Breast epithelium (tissue), 4 donors: ENCODE measurements at regions not wholly inside any gene's neighbourhood (a gene's known extent, or its start where the extent isn't known, plus 50 kb on each side); places are given as distances from the start of the nearest gene placed in this dataset.
A peak's percentile ranks its signal among the peaks of the same experiment; 100 is the strongest.

Source experiments
- DNase-seq, 2 donors: peaks; one replicate each; pipeline ENCODE4 v3.0.0-alpha.2; 2019; ENCODE audit warnings: low spot score in 2 of 2
- H3K27ac ChIP-seq, 2 donors: fragments of 200-600 bp; sonication (generic) in 1 of 2; one replicate each; pipeline ENCODE4 v1.5.1; 2016 to 2019; ENCODE audit warnings: mild to moderate bottlenecking in 1 of 2
- H3K27me3 ChIP-seq, 2 donors: fragments of 200-600 bp; sonication (generic) in 1 of 2; one replicate each; pipeline versions ENCODE4 v1.5.1 to v1.6.0; 2017 to 2019; ENCODE audit warnings: control low read depth in 1 of 2, mild to moderate bottlenecking in 1 of 2
- H3K36me3 ChIP-seq: fragments of 200-600 bp; one replicate; pipeline ENCODE4 v1.5.1; 2019
- H3K4me1 ChIP-seq, 2 donors: fragments of 200-600 bp; sonication (generic); one replicate each; pipeline ENCODE4 v1.5.1; 2016 to 2019; ENCODE audit warnings: control low read depth in 1 of 2
- H3K4me3 ChIP-seq, 3 donors: fragments of 200-600 bp; sonication (generic); 1 replicate in 2 of 3; 2 replicates in 1 of 3; pipeline ENCODE4 v1.5.1; 2016 to 2019; ENCODE audit warnings: mild to moderate bottlenecking in 3 of 3, moderate library complexity in 2 of 3
- H3K9me3 ChIP-seq, 2 donors: fragments of 200-600 bp; sonication (generic) in 1 of 2; one replicate each; pipeline ENCODE4 v1.5.1; 2016 to 2019; ENCODE audit warnings: control low read depth in 1 of 2
- POLR2A ChIP-seq: fragments of 450-650 bp; IDR thresholded peaks from one replicate; pipeline ENCODE4 v1.6.1; 2016; ENCODE audit warnings: antibody characterized with exemption, mild to moderate bottlenecking, moderate library complexity
- POLR2AphosphoS5 ChIP-seq, 3 donors: sonication (generic); formaldehyde crosslinking; IDR thresholded peaks; one replicate each; pipeline ENCODE4 v1.6.1; 2017; ENCODE audit warnings: antibody characterized with exemption in 3 of 3
- intact Hi-C: fragments of 100-400 bp; cut with DNase I; formaldehyde crosslinking; loops from one replicate; pipeline ENCODE4 v1.15.1; 2023; ENCODE audit warnings: low total_unique reads
- TF ChIP-seq, protein P1 (sequence below), 3 donors: fragments of 450-650 bp; IDR thresholded peaks; one replicate each; pipeline ENCODE4 v1.5.1; 2016 to 2017; ENCODE audit warnings: antibody characterized with exemption in 3 of 3, mild to moderate bottlenecking in 3 of 3, moderate library complexity in 3 of 3

DNA sequence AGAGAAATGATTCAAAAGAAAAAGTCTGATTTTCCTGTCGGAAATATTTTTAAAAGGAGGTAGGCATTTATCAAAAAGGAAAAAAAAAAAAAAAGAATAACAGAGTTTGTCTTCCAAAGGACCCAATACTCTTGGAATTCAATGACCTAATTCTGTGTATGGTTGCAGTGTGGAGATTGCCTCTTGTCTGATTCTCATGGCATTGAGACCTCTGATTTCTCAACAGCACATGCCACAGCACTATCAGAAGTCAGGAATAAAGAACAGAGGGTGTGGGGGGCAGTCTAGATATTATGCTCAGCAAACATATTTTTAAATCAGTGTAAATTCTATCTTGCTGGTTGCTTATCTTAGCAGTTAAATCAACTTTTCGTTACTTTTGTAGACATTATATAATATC, 81.3 kb upstream of the SOX9 start:
- TF ChIP-seq POLR2A: no peak
- no peak for TF ChIP-seq POLR2AphosphoS5 (IDR thresholded peaks at IDR 0.05)
- TF ChIP-seq, protein P1, sequence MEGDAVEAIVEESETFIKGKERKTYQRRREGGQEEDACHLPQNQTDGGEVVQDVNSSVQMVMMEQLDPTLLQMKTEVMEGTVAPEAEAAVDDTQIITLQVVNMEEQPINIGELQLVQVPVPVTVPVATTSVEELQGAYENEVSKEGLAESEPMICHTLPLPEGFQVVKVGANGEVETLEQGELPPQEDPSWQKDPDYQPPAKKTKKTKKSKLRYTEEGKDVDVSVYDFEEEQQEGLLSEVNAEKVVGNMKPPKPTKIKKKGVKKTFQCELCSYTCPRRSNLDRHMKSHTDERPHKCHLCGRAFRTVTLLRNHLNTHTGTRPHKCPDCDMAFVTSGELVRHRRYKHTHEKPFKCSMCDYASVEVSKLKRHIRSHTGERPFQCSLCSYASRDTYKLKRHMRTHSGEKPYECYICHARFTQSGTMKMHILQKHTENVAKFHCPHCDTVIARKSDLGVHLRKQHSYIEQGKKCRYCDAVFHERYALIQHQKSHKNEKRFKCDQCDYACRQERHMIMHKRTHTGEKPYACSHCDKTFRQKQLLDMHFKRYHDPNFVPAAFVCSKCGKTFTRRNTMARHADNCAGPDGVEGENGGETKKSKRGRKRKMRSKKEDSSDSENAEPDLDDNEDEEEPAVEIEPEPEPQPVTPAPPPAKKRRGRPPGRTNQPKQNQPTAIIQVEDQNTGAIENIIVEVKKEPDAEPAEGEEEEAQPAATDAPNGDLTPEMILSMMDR (IDR thresholded peaks at IDR 0.05): no peak
- H3K4me1 ChIP-seq: no peaks in the 10 kb centered on the region
- DNase-seq: no peak
- no peak overlapping the region for H3K27ac ChIP-seq
- no peaks in the 10 kb centered on the region for H3K27me3 ChIP-seq
- no peak overlapping the region for H3K4me3 ChIP-seq
- no peaks in the 10 kb centered on the region for H3K36me3 ChIP-seq
- no peaks in the 10 kb centered on the region for H3K9me3 ChIP-seq
- intact Hi-C loops: no loop called here

DNA sequence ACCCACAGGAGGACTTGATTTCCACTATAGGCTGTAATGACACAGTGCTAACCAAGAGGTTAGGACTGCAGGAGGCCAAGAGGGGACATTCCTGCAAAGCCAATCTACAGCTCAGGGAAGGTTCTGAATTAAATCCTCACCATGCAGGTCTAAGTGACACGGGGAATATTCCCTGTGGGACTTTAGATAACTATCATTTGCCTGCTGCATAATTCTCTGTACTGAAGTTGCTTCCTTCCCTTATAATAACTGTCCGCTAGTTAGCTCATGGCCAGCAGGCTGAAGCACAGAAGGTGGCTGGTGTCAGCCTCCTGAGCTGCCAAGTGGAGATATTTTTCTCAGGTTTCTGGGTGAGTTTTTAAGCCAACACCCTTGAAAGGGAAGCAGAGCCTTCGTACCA, 74.6 kb upstream of the SOX9 start:
- Histone ChIP-seq H3K4me3 (peak overlapping the region in 1 of 3 donors; percentile 24), H3K27ac (peak overlapping the region; percentile 0 to 22), H3K9me3 (no peaks in the 10 kb centered on the region), H3K36me3 (no peaks in the 10 kb centered on the region), H3K27me3 (no peaks in the 10 kb centered on the region), H3K4me1 (no peaks in the 10 kb centered on the region)
- DNase-seq: no peak
- intact Hi-C loops: loop anchor here (2.0 kb wide), 1 partner anchor 31 kb away; no protein-coding TSS in a partner anchor
- TF ChIP-seq POLR2A (no peak), POLR2AphosphoS5 (IDR thresholded peaks at IDR 0.05) (no peak)
- TF ChIP-seq, protein P1 (IDR thresholded peaks at IDR 0.05): no peak

DNA sequence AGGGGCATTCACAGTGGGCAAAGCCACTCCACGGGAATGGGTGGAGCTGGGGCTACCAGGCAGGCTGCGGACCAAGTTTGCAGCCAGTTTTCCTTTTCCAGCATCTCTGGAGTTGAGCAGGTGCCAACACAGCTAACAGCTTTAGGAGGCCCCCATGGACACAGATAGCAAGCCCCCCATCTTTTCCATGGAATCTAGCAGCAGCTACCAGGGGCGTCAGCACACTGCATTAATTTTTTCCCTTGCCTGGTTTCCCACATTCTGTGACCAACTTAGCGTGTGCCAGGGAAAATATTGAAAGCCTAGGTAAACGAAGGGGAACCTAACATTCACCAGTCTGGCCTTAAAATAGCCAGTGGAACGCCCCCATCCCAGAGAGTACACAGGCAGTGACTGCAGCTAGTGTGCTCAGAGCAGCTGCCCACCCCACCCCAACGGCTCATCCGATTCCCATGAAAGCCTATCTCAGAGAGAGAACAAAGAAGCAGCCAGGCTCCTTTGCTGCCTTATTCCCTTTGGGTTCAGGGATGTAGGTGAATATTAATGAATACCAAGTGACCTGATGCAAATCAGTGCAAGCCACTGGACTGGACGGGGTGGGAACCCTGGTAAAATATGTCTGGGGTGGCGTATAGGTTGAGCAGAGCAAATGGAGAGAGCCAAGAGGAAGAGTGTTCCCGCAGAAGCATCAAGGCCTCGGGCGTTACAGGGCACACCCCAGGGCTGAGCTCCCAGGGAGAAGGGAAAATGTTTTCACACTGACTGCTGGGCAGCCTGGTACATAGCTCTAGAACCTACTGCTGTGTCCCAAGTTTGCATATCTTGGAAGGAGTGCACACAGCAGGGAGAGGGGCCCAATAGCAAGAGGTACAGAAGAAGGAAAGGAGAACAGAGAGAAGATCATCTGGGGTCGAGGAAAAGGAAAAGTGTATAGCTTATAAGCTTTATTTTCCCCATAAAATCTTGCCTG, 73.9 kb upstream of the SOX9 start:
- peak overlapping the region; percentile 18 to 48 for H3K27ac ChIP-seq
- intact Hi-C loops: loop anchor here (2.0 kb wide), 1 partner anchor 32 kb away; no protein-coding TSS in a partner anchor
- H3K4me1 ChIP-seq: no peaks in the 10 kb centered on the region
- peak overlapping the region in 1 of 3 donors; percentile 24 for H3K4me3 ChIP-seq
- H3K9me3 ChIP-seq: no peaks in the 10 kb centered on the region
- DNase-seq: no peak
- TF ChIP-seq, protein P1 (IDR thresholded peaks at IDR 0.05): no peak
- TF ChIP-seq POLR2AphosphoS5 (IDR thresholded peaks at IDR 0.05) (no peak), POLR2A (no peak)
- no peaks in the 10 kb centered on the region for H3K36me3 ChIP-seq
- no peaks in the 10 kb centered on the region for H3K27me3 ChIP-seq

DNA sequence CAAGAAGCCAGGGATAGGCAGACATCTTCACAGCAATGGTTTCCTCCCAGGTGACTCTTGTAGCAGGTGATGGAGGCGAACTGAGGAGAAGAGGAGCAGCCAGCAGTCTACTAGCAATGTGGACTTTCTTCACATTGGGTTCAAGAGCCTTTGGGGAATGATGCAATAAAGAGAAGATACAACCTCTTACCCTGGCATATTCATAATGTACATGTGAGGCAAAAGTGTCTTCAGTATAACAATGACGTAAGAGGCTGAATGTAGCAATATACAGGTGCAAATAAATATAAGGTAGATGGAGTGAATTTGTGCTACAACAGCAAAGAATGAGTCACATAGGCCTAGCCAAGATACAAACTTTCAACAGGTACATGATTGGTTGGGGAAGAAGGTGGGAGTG, 70.9 kb upstream of the SOX9 start:
- Histone ChIP-seq H3K36me3 (no peaks in the 10 kb centered on the region), H3K27me3 (no peaks in the 10 kb centered on the region), H3K4me3 (no peak overlapping the region), H3K9me3 (no peaks in the 10 kb centered on the region), H3K4me1 (no peaks in the 10 kb centered on the region), H3K27ac (no peak overlapping the region)
- DNase-seq: no peak
- TF ChIP-seq, protein P1 (IDR thresholded peaks at IDR 0.05): no peak
- TF ChIP-seq POLR2AphosphoS5 (IDR thresholded peaks at IDR 0.05): no peak
- no peak for TF ChIP-seq POLR2A
- intact Hi-C loops: no loop called here

DNA sequence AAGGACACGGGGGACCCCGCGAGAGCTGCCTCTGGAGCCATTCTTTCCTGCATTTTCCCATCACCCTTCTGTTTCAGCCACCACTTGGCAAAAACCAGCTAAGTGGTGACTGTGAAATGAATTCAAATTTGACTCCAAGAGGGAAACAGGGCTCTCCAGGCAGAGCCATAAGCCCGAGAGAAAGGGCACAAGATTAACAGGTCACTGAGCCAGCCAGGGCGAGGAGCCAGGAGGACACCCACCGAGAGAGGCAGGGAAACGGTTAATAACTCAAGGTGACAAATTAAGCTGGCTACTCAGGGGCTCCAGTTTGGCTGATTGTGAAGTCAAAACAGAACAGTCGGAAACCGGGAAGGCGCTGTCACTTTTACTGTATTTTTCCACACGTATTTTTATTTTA, 67.8 kb upstream of the SOX9 start:
- intact Hi-C loops: no loop called here
- H3K27me3 ChIP-seq: no peaks in the 10 kb centered on the region
- peak overlapping the region in 2 of 3 donors; percentile 56 to 57 for H3K4me3 ChIP-seq

More for the DNA sequence above, 67.8 kb upstream of the SOX9 start:
- DNase-seq: no peak
- Histone ChIP-seq H3K4me1 (no peaks in the 10 kb centered on the region), H3K9me3 (no peaks in the 10 kb centered on the region), H3K36me3 (no peaks in the 10 kb centered on the region), H3K27ac (peak overlapping the region; percentile 82 to 86)
- TF ChIP-seq POLR2A (no peak), POLR2AphosphoS5 (IDR thresholded peaks at IDR 0.05) (no peak)
- TF ChIP-seq, protein P1 (IDR thresholded peaks at IDR 0.05): no peak
